ENCODE measurements at regions not wholly inside any gene's neighbourhood (a gene's known extent, or its start where the extent isn't known, plus 50 kb on each side); places are given as distances from the start of the nearest gene placed in this dataset.
"Not testable (repeated sequence)": the region's sequence is repeated elsewhere in the genome, so short reads cannot be mapped to it uniquely, and the experiment has no call there.

GRCh38 chr1:149352205-149352604 lies 122.6 kb upstream of the NBPF19 start:
- TF ChIP-seq CTCF, POLR2AphosphoS5, EP300 (IDR thresholded peaks at IDR 0.05): not testable (repeated sequence)
